ENCODE measurements at regions not wholly inside any gene's neighbourhood (a gene's known extent, or its start where the extent isn't known, plus 50 kb on each side); places are given as distances from the start of the nearest gene placed in this dataset.

DNA sequence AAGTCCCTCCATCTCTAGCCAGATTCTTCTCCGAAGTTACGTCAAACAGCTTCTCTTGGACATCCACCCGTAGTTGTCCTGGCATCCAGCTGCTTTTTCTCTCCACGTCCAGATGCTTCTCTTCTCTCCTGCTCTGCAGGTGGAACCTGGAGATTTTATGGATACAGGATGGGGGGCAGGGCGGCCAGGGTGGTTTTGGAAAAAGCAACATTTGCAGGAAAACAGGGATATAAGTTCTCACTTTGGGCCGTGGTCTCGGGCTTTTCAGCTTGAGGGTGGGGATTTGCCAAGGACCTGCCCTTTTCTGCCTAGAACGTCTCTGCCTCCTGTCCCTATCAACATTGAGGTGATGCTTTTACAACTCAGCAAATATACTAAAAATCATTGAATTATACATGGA lies 1941.6 kb upstream of the C9orf72 start:
- TF ChIP-seq, protein P1, sequence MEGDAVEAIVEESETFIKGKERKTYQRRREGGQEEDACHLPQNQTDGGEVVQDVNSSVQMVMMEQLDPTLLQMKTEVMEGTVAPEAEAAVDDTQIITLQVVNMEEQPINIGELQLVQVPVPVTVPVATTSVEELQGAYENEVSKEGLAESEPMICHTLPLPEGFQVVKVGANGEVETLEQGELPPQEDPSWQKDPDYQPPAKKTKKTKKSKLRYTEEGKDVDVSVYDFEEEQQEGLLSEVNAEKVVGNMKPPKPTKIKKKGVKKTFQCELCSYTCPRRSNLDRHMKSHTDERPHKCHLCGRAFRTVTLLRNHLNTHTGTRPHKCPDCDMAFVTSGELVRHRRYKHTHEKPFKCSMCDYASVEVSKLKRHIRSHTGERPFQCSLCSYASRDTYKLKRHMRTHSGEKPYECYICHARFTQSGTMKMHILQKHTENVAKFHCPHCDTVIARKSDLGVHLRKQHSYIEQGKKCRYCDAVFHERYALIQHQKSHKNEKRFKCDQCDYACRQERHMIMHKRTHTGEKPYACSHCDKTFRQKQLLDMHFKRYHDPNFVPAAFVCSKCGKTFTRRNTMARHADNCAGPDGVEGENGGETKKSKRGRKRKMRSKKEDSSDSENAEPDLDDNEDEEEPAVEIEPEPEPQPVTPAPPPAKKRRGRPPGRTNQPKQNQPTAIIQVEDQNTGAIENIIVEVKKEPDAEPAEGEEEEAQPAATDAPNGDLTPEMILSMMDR (IDR thresholded peaks at IDR 0.05; ENCODE audit: low read depth, low read length) = no peak
- TF ChIP-seq EZH2phosphoT487 (IDR thresholded peaks at IDR 0.05; ENCODE audit: low read depth) = no peak
